ENCODE measurements at regions not wholly inside any gene's neighbourhood (a gene's known extent, or its start where the extent isn't known, plus 50 kb on each side); places are given as distances from the start of the nearest gene placed in this dataset.

DNA sequence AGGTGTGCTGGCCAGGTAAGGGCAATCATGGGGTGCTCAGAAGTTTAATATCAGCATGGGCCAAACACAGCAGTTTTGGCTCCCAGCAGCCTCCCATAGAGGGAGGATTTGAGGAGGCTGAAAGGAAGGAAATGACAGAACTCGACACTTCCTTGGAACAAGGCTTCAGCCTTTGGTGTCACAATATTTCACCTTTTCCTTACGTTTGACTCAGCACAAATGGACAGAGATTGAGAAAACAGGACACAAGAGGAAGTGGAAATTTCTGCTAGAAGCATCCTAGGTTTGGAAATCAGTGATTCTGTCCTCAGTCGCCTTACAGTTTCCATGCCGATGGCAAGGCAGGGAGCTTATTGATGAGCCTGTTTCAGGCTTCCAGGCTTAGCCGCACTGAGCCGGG is 181.4 kb downstream of the MAF start:
- H3K36me3 Mint-ChIP-seq: no peaks in the 10 kb centered on the region
- no peaks in the 10 kb centered on the region for H3K27me3 Mint-ChIP-seq (ENCODE audit: low read depth)
- no peaks in the 10 kb centered on the region for H3K9me3 Mint-ChIP-seq
- CTCF ChIA-PET: interaction anchor here (0.6 kb wide), 1 partner anchor 397 kb away, joined by 3 read pairs; no protein-coding TSS in a partner anchor
- POLR2A ChIA-PET: no interaction called here
- ATAC-seq: no peak
- DNase-seq (ENCODE audit: low spot score): no peak
- no peak overlapping the region for H3K27ac Mint-ChIP-seq
- H3K4me3 Mint-ChIP-seq: no peak overlapping the region
- peaks cover 36% of the 10 kb centered on the region for H3K4me1 Mint-ChIP-seq
- TF ChIP-seq GTF2I (CRISPR knock-in tag; conservative IDR thresholded peaks at IDR 0.05) (no peak), GABPB1 (CRISPR knock-in tag; IDR thresholded peaks at IDR 0.05) (no peak), NFYB (CRISPR knock-in tag; conservative IDR thresholded peaks at IDR 0.05; ENCODE audit: low read depth) (no peak), ZSCAN18 (CRISPR knock-in tag; IDR thresholded peaks at IDR 0.05) (no peak), ELF4 (CRISPR knock-in tag; IDR thresholded peaks at IDR 0.05; ENCODE audit: low read depth) (no peak), ESRRA (CRISPR knock-in tag; IDR thresholded peaks at IDR 0.05; ENCODE audit: borderline replicate concordance) (no peak), SMAD3 (CRISPR knock-in tag; IDR thresholded peaks at IDR 0.05; ENCODE audit: borderline replicate concordance) (no peak), ZNF317 (CRISPR knock-in tag; IDR thresholded peaks at IDR 0.05; ENCODE audit: borderline replicate concordance, low read depth) (no peak), NFE2L1 (CRISPR knock-in tag; IDR thresholded peaks at IDR 0.05) (no peak), ZNF512 (CRISPR knock-in tag; IDR thresholded peaks at IDR 0.05; ENCODE audit: borderline replicate concordance) (no peak), TCF7 (CRISPR knock-in tag; IDR thresholded peaks at IDR 0.05; ENCODE audit: low read depth) (no peak), CREB1 (CRISPR knock-in tag; IDR thresholded peaks at IDR 0.05) (no peak)
- TF ChIP-seq, protein P1, sequence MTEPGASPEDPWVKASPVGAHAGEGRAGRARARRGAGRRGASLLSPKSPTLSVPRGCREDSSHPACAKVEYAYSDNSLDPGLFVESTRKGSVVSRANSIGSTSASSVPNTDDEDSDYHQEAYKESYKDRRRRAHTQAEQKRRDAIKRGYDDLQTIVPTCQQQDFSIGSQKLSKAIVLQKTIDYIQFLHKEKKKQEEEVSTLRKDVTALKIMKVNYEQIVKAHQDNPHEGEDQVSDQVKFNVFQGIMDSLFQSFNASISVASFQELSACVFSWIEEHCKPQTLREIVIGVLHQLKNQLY (CRISPR knock-in tag; IDR thresholded peaks at IDR 0.05): no peak

DNA sequence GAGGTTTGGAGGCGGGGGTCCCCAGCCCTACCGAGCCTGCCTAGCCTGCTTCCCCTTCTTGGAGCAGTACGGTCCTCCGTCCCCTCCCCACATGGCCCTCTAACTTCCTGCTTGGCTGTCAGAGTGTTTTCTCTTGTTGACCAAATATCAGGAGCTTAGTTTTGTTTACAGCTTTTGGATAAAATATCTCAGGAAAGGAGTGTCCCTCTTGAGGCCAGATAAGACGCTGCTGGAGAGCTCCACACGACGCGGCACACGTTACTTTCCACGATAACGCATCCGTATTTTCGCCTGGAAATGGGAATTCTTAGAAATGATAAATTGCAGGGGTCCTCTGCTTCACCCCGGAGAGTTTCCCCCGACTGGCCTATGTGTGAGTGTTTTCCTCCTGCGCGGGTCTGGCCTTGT is 182.9 kb downstream of the MAF start:
- Mint-ChIP-seq H3K36me3 (no peaks in the 10 kb centered on the region), H3K27me3 (ENCODE audit: low read depth) (no peaks in the 10 kb centered on the region), H3K4me3 (no peak overlapping the region), H3K9me3 (no peaks in the 10 kb centered on the region), H3K27ac (peak overlapping the region; percentile 21; the same call in 1 of the 2 replicates), H3K4me1 (peaks cover 41% of the 10 kb centered on the region)
- no peak for ATAC-seq
- DNase-seq (ENCODE audit: low spot score): no peak
- POLR2A ChIA-PET: no interaction called here
- CTCF ChIA-PET: interaction anchor here (1.2 kb wide), 1 partner anchor 106 kb away, joined by 3 read pairs; no protein-coding TSS in a partner anchor
- TF ChIP-seq JAZF1 (CRISPR knock-in tag; IDR thresholded peaks at IDR 0.05) (no peak), ETV6 (CRISPR knock-in tag; IDR thresholded peaks at IDR 0.05) (no peak), ZNF532 (CRISPR knock-in tag; IDR thresholded peaks at IDR 0.05; ENCODE audit: borderline replicate concordance) (no peak), GRHL2 (CRISPR knock-in tag; IDR thresholded peaks at IDR 0.05; ENCODE audit: insufficient replicate concordance, severe bottlenecking) (no peak), RORB (CRISPR knock-in tag; IDR thresholded peaks at IDR 0.05) (no peak)
- TF ChIP-seq, protein P2, sequence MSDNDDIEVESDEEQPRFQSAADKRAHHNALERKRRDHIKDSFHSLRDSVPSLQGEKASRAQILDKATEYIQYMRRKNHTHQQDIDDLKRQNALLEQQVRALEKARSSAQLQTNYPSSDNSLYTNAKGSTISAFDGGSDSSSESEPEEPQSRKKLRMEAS (CRISPR knock-in tag; IDR thresholded peaks at IDR 0.05): no peak
- TF ChIP-seq, protein P3, sequence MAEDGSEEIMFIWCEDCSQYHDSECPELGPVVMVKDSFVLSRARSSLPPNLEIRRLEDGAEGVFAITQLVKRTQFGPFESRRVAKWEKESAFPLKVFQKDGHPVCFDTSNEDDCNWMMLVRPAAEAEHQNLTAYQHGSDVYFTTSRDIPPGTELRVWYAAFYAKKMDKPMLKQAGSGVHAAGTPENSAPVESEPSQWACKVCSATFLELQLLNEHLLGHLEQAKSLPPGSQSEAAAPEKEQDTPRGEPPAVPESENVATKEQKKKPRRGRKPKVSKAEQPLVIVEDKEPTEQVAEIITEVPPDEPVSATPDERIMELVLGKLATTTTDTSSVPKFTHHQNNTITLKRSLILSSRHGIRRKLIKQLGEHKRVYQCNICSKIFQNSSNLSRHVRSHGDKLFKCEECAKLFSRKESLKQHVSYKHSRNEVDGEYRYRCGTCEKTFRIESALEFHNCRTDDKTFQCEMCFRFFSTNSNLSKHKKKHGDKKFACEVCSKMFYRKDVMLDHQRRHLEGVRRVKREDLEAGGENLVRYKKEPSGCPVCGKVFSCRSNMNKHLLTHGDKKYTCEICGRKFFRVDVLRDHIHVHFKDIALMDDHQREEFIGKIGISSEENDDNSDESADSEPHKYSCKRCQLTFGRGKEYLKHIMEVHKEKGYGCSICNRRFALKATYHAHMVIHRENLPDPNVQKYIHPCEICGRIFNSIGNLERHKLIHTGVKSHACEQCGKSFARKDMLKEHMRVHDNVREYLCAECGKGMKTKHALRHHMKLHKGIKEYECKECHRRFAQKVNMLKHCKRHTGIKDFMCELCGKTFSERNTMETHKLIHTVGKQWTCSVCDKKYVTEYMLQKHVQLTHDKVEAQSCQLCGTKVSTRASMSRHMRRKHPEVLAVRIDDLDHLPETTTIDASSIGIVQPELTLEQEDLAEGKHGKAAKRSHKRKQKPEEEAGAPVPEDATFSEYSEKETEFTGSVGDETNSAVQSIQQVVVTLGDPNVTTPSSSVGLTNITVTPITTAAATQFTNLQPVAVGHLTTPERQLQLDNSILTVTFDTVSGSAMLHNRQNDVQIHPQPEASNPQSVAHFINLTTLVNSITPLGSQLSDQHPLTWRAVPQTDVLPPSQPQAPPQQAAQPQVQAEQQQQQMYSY (CRISPR knock-in tag; IDR thresholded peaks at IDR 0.05): no peak
- TF ChIP-seq, protein P4, sequence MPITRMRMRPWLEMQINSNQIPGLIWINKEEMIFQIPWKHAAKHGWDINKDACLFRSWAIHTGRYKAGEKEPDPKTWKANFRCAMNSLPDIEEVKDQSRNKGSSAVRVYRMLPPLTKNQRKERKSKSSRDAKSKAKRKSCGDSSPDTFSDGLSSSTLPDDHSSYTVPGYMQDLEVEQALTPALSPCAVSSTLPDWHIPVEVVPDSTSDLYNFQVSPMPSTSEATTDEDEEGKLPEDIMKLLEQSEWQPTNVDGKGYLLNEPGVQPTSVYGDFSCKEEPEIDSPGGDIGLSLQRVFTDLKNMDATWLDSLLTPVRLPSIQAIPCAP (CRISPR knock-in tag; IDR thresholded peaks at IDR 0.05): no peak
